ENCODE measurements at regions not wholly inside any gene's neighbourhood (a gene's known extent, or its start where the extent isn't known, plus 50 kb on each side); places are given as distances from the start of the nearest gene placed in this dataset.

DNA sequence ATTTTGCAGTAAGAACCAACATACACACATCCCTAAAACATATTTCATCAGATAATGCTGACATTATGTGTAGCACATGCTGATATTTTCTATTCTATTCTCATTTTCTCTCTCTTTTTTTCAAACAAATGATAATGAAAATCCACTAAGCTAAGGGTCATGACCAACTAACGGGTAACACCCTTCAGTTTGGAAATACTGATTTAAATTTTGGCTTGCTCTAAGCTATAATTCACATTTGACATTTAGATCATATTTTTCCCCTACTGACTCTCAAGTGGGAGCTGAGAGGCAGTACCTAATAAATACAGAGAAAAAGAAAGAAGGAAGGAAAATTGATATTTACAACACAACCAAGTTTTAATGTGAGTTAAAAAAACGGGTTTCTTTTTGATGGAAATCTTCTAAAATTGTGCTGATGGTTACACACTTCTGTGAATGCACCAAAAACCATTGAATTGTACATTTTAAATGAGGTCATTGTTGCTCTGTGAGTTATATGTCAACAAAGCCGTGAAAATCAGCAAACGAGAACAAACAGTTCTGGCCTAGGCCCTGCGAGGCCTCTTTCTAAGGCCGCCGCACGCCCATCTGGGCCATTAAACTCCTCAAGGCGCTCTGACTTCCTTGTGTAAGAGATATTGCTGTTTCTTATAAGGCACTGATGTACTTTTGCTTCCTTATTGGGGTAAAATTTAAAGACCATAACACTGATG, 124.2 kb downstream of the GALR1 start:
- H3K4me1 ChIP-seq (ENCODE audit: insufficient read depth, insufficient read length), result no peaks in the 10 kb centered on the region
- TF ChIP-seq YY1 (IDR thresholded peaks at IDR 0.05; ENCODE audit: insufficient read depth, insufficient read length) (no peak), SUZ12 (IDR thresholded peaks at IDR 0.05; ENCODE audit: extremely low read depth, insufficient read depth, insufficient read length) (no peak), ZNF274 (IDR thresholded peaks at IDR 0.05; ENCODE audit: low read depth, low read length) (no peak)
- no peak for DNase-seq (ENCODE audit: low read depth, low spot score)
- H3K9ac ChIP-seq (ENCODE audit: insufficient read length, low read depth), result no peak overlapping the region
- H3K27me3 ChIP-seq (ENCODE audit: insufficient read depth, insufficient read length), result no peaks in the 10 kb centered on the region
- H3K36me3 ChIP-seq (ENCODE audit: insufficient read depth, insufficient read length, low read length), result no peaks in the 10 kb centered on the region
- 0 out of 2 replicates have a peak, but pooled peaks cover 8% of the 10 kb centered on the region for H3K9me3 ChIP-seq (ENCODE audit: insufficient read depth, low read length)
- H3K4me3 ChIP-seq (ENCODE audit: insufficient read length, low read depth), result no peak overlapping the region

DNA sequence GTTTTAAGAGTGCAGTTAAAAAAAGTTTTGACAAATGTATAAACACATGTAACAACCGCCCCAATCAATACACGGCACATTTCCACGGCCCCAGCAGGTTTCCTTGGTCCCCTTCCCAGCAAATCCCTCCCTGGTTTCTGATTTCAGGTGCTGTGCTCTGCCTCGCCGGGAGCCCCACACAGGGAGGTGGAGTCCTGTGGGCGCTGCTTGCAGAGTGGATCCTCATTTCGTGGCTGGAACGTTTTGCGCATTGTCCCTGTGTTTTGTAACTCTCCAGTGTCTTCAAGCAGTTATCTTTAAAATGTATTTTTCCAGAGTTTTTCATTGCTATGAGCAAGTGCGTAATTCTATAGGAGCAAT, 124.8 kb downstream of the GALR1 start:
- DNase-seq (ENCODE audit: low read depth, low spot score), result no peak
- H3K4me1 ChIP-seq (ENCODE audit: insufficient read depth, insufficient read length), result no peaks in the 10 kb centered on the region
- H3K9ac ChIP-seq (ENCODE audit: insufficient read length, low read depth), result no peak overlapping the region
- TF ChIP-seq YY1 (IDR thresholded peaks at IDR 0.05; ENCODE audit: insufficient read depth, insufficient read length) (no peak), SUZ12 (IDR thresholded peaks at IDR 0.05; ENCODE audit: extremely low read depth, insufficient read depth, insufficient read length) (no peak), ZNF274 (IDR thresholded peaks at IDR 0.05; ENCODE audit: low read depth, low read length) (no peak)
- H3K4me3 ChIP-seq (ENCODE audit: insufficient read length, low read depth), result no peak overlapping the region
- H3K9me3 ChIP-seq (ENCODE audit: insufficient read depth, low read length), result 0 out of 2 replicates have a peak, but pooled peaks cover 8% of the 10 kb centered on the region
- no peaks in the 10 kb centered on the region for H3K27me3 ChIP-seq (ENCODE audit: insufficient read depth, insufficient read length)
- no peaks in the 10 kb centered on the region for H3K36me3 ChIP-seq (ENCODE audit: insufficient read depth, insufficient read length, low read length)

DNA sequence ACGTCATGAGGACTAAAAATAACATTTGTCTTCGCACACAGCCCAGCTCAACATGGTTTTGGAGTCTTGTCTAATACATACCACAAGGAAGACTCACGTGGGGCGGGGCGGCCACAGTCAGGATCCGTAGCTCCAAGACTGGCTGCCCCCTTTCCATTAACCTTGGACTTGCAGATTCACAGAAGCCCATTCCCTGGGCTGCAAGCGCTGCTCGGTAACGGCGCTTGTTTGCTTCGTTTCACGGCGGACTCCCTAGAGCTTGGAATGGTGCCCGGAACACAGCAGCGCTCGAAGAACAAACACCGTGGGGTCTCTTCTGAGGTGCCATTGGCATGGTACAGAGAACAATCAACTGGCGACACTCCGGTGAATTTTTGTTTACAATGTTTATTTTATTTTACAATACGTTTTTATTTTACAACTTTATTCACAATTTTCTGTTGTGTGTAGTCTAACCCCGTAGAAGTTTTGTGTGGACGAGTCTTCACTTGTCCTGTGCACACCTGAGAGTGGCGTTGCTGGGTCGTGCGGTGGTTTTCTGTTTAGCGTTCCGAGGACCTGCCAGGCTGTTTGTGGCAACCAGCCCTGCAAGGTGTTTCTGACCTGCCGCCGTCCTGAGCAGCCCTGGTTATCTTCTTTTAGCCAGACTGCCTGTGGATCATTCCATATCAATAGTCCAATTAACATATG, 126.5 kb downstream of the GALR1 start:
- no peaks in the 10 kb centered on the region for H3K9me3 ChIP-seq (ENCODE audit: insufficient read depth, low read length)
- H3K9ac ChIP-seq (ENCODE audit: insufficient read length, low read depth), result no peak overlapping the region
- no peaks in the 10 kb centered on the region for H3K27me3 ChIP-seq (ENCODE audit: insufficient read depth, insufficient read length)
- H3K4me1 ChIP-seq (ENCODE audit: insufficient read depth, insufficient read length), result no peaks in the 10 kb centered on the region
- TF ChIP-seq ZNF274 (IDR thresholded peaks at IDR 0.05; ENCODE audit: low read depth, low read length) (no peak), YY1 (IDR thresholded peaks at IDR 0.05; ENCODE audit: insufficient read depth, insufficient read length) (no peak), SUZ12 (IDR thresholded peaks at IDR 0.05; ENCODE audit: extremely low read depth, insufficient read depth, insufficient read length) (no peak)
- H3K36me3 ChIP-seq (ENCODE audit: insufficient read depth, insufficient read length, low read length), result no peaks in the 10 kb centered on the region
- H3K4me3 ChIP-seq (ENCODE audit: insufficient read length, low read depth), result no peak overlapping the region
- no peak for DNase-seq (ENCODE audit: low read depth, low spot score)

DNA sequence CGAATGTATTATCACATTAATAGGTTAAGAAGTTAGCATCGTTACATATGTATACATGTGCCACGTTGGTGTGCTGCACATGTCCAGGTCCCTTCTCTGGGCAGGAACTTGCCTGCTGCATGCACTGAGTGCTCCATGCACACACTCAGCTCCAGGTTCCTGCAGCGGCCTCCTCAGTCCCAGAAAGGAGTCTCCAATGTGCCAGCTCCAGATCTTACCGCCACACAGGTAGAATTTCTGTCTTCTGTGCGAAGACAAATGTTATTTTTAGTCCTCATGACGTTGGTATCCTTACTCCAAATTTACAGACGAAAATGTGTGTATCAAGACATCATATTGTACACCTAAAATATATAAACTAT, 127.1 kb downstream of the GALR1 start:
- Histone ChIP-seq H3K27me3 (ENCODE audit: insufficient read depth, insufficient read length) (no peaks in the 10 kb centered on the region), H3K4me1 (ENCODE audit: insufficient read depth, insufficient read length) (no peaks in the 10 kb centered on the region), H3K36me3 (ENCODE audit: insufficient read depth, insufficient read length, low read length) (no peaks in the 10 kb centered on the region), H3K9ac (ENCODE audit: insufficient read length, low read depth) (no peak overlapping the region), H3K9me3 (ENCODE audit: insufficient read depth, low read length) (no peaks in the 10 kb centered on the region), H3K4me3 (ENCODE audit: insufficient read length, low read depth) (no peak overlapping the region)
- no peak for DNase-seq (ENCODE audit: low read depth, low spot score)
- no peak for TF ChIP-seq SUZ12 (IDR thresholded peaks at IDR 0.05; ENCODE audit: extremely low read depth, insufficient read depth, insufficient read length)
- no peak for TF ChIP-seq YY1 (IDR thresholded peaks at IDR 0.05; ENCODE audit: insufficient read depth, insufficient read length)
- no peak for TF ChIP-seq ZNF274 (IDR thresholded peaks at IDR 0.05; ENCODE audit: low read depth, low read length)

DNA sequence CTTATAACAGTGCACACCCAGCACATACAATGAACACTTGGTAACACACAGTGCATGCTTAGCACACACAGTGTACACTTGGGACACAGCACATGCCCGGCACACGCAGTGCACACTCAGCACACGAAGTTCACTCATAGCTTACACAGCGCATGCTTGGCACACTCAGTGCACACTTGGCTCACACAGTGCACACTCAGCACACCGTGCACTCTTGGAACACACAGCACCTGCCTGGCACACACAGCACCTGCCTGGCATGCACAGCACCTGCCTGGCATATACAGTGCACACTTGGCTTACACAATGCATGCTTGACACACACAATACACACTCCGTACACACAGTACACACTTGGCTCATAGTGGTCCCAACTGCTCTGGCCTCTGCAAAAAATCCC, 128.2 kb downstream of the GALR1 start:
- Histone ChIP-seq H3K4me3 (ENCODE audit: insufficient read length, low read depth) (no peak overlapping the region), H3K9me3 (ENCODE audit: insufficient read depth, low read length) (no peaks in the 10 kb centered on the region), H3K36me3 (ENCODE audit: insufficient read depth, insufficient read length, low read length) (no peaks in the 10 kb centered on the region), H3K4me1 (ENCODE audit: insufficient read depth, insufficient read length) (no peaks in the 10 kb centered on the region), H3K9ac (ENCODE audit: insufficient read length, low read depth) (no peak overlapping the region), H3K27me3 (ENCODE audit: insufficient read depth, insufficient read length) (no peaks in the 10 kb centered on the region)
- no peak for DNase-seq (ENCODE audit: low read depth, low spot score)
- TF ChIP-seq SUZ12 (IDR thresholded peaks at IDR 0.05; ENCODE audit: extremely low read depth, insufficient read depth, insufficient read length) (no peak), YY1 (IDR thresholded peaks at IDR 0.05; ENCODE audit: insufficient read depth, insufficient read length) (no peak), ZNF274 (IDR thresholded peaks at IDR 0.05; ENCODE audit: low read depth, low read length) (no peak)

DNA sequence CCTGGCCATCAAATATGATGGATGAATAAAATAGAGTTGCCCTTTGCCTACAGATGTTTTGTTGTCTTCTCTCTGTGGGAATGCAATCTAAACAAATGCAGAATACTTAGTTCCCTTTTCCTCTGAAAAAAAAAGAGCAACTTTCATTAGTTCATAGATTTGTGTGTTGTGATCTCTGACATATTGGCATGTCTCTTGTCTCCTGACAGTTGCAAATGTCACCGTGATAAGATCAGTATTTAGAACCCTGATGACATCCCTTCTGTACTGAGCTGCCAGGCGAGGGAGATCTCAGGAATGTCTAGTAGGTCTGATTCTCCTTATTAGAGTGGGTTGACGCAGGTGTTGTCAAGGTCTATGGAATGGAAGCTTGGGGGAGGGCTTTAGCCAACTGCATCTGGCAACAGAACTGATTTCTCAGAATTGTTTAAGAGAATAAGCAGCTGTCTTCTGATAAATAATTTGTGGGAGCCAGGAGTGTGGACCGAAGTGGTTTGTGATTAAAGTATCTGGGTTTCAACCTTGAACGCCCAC, 130.4 kb downstream of the GALR1 start:
- no peak for DNase-seq (ENCODE audit: low read depth, low spot score)
- Histone ChIP-seq H3K9ac (ENCODE audit: insufficient read length, low read depth) (no peak overlapping the region), H3K36me3 (ENCODE audit: insufficient read depth, insufficient read length, low read length) (no peaks in the 10 kb centered on the region), H3K4me3 (ENCODE audit: insufficient read length, low read depth) (no peak overlapping the region), H3K27me3 (ENCODE audit: insufficient read depth, insufficient read length) (no peaks in the 10 kb centered on the region), H3K9me3 (ENCODE audit: insufficient read depth, low read length) (no peaks in the 10 kb centered on the region), H3K4me1 (ENCODE audit: insufficient read depth, insufficient read length) (no peaks in the 10 kb centered on the region)
- TF ChIP-seq SUZ12 (IDR thresholded peaks at IDR 0.05; ENCODE audit: extremely low read depth, insufficient read depth, insufficient read length) (no peak), YY1 (IDR thresholded peaks at IDR 0.05; ENCODE audit: insufficient read depth, insufficient read length) (no peak), ZNF274 (IDR thresholded peaks at IDR 0.05; ENCODE audit: low read depth, low read length) (no peak)

DNA sequence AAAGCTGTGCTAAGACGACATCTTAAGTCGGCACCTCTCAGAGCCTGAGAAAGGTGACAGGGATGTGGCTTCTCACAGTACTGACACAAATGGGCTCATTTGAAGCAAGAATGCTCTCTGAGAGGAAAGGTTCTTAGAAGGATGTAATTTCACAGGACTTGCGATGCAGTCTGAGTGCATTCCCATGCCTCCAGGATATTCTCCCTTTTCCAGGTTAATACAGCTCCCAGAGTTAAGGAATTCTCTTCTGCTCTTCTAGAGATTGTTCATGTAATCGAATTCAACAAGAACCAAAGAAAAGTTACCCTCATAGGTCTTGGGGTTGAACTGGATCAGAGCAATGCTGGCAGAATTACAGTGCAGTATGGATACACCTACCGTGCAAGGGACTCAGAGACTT, 131.0 kb downstream of the GALR1 start:
- Histone ChIP-seq H3K4me1 (ENCODE audit: insufficient read depth, insufficient read length) (no peaks in the 10 kb centered on the region), H3K27me3 (ENCODE audit: insufficient read depth, insufficient read length) (no peaks in the 10 kb centered on the region), H3K9ac (ENCODE audit: insufficient read length, low read depth) (no peak overlapping the region), H3K36me3 (ENCODE audit: insufficient read depth, insufficient read length, low read length) (no peaks in the 10 kb centered on the region), H3K9me3 (ENCODE audit: insufficient read depth, low read length) (no peaks in the 10 kb centered on the region), H3K4me3 (ENCODE audit: insufficient read length, low read depth) (no peak overlapping the region)
- no peak for DNase-seq (ENCODE audit: low read depth, low spot score)
- no peak for TF ChIP-seq YY1 (IDR thresholded peaks at IDR 0.05; ENCODE audit: insufficient read depth, insufficient read length)
- TF ChIP-seq ZNF274 (IDR thresholded peaks at IDR 0.05; ENCODE audit: low read depth, low read length), result no peak
- TF ChIP-seq SUZ12 (IDR thresholded peaks at IDR 0.05; ENCODE audit: extremely low read depth, insufficient read depth, insufficient read length), result no peak
